IMR-90 (cell line): ENCODE measurements at regions not wholly inside any gene's neighbourhood (a gene's known extent, or its start where the extent isn't known, plus 50 kb on each side); places are given as distances from the start of the nearest gene placed in this dataset.

Source experiments
- ATAC-seq: fragments of 200-7000 bp; cut with Tn5 transposase; 2 replicates; pipeline ENCODE4 v1.9.1; 2020; ENCODE audit warnings: low read depth, mild to moderate bottlenecking, moderate library complexity
- BruUV-seq: library from RNA; stranded (reverse); fragments of 400-500 nt; replicated peaks from 2 replicates; lab custom pipeline; 2021; lab: Mats Ljungman, UMichigan
- CTCF ChIA-PET: fragments of 300-600 bp; formaldehyde crosslinking; extraction: SDS; loops from one replicate; lab custom pipeline; 2021; ENCODE audit warnings: antibody characterized with exemption; lab: Yijun Ruan, JAX
- POLR2A ChIA-PET: fragments of 300-600 bp; sonication (Branson Sonifier 250); formaldehyde crosslinking; loops from one replicate; lab custom pipeline; 2022; ENCODE audit warnings: antibody characterized with exemption; ENCODE audit not compliant: unreplicated experiment; lab: Charles Lee
- DNase-seq: peaks from one replicate; pipeline ENCODE4 v3.0.0; 2013
- H2AFZ ChIP-seq: replicated peaks from 2 replicates; pipeline ENCODE3; 2013; ENCODE audit warnings: low read length, mild to moderate bottlenecking; ENCODE audit not compliant: poor library complexity
- H2AK5ac ChIP-seq: 2 replicates; pipeline ENCODE4 v1.6.1; 2013; ENCODE audit warnings: low read depth, low read length, inconsistent platforms
- H2AK9ac ChIP-seq: replicated peaks from 2 replicates; pipeline ENCODE3; 2013; ENCODE audit warnings: mild to moderate bottlenecking, low read depth, low read length, moderate library complexity; ENCODE audit not compliant: poor library complexity
- H2BK120ac ChIP-seq: 2 replicates; pipeline ENCODE4 v1.6.1; 2013; ENCODE audit warnings: low read depth, low read length, inconsistent platforms
- H2BK15ac ChIP-seq: 3 replicates; pipeline ENCODE4 v1.6.1; 2013; ENCODE audit warnings: low read depth, low read length, inconsistent platforms
- H2BK20ac ChIP-seq: 2 replicates; pipeline ENCODE4 v1.6.1; 2013; ENCODE audit warnings: low read depth, mild to moderate bottlenecking, inconsistent platforms, low read length, moderate library complexity
- H2BK5ac ChIP-seq: 2 replicates; pipeline ENCODE4 v1.6.1; 2013; ENCODE audit warnings: mild to moderate bottlenecking, low read depth, low read length, inconsistent platforms; ENCODE audit not compliant: poor library complexity, severe bottlenecking
- H3K14ac ChIP-seq: replicated peaks from 2 replicates; pipeline ENCODE4 v1.6.1; 2013; ENCODE audit warnings: low read depth, low read length, inconsistent platforms
- H3K18ac ChIP-seq: 2 replicates; pipeline ENCODE4 v1.6.1; 2013; ENCODE audit warnings: low read depth, low read length, control low read depth
- H3K23ac ChIP-seq: 2 replicates; pipeline ENCODE4 v1.6.1; 2013; ENCODE audit warnings: low read depth, low read length, inconsistent platforms
- H3K27ac ChIP-seq: 2 replicates; pipeline ENCODE4 v1.5.1; 2013; ENCODE audit warnings: mild to moderate bottlenecking, control low read depth, low read length; ENCODE audit not compliant: insufficient read depth
- H3K27me3 ChIP-seq: 2 replicates; pipeline ENCODE4 v1.6.1; 2013; ENCODE audit warnings: low read length; ENCODE audit not compliant: control insufficient read depth, insufficient read depth
- H3K36me3 ChIP-seq: 2 replicates; pipeline ENCODE4 v1.6.1; 2013; ENCODE audit warnings: low read length, mixed read lengths; ENCODE audit not compliant: control insufficient read depth, insufficient read depth
- H3K4ac ChIP-seq: 2 replicates; pipeline ENCODE4 v1.6.1; 2013; ENCODE audit warnings: low read depth, low read length, inconsistent platforms
- H3K4me1 ChIP-seq: 2 replicates; pipeline ENCODE4 v1.6.1; 2013; ENCODE audit warnings: low read length, mixed read lengths; ENCODE audit not compliant: control insufficient read depth, insufficient read depth
- H3K4me2 ChIP-seq: 2 replicates; pipeline ENCODE4 v1.6.1; 2013; ENCODE audit warnings: low read depth, mild to moderate bottlenecking, control low read depth, low read length, moderate library complexity
- H3K4me3 ChIP-seq: 2 replicates; pipeline ENCODE4 v1.5.1; 2013; ENCODE audit warnings: low read depth, mild to moderate bottlenecking, control low read depth, low read length, moderate library complexity; ENCODE audit not compliant: insufficient read depth
- H3K56ac ChIP-seq: 2 replicates; pipeline ENCODE4 v1.6.1; 2013; ENCODE audit warnings: low read length, inconsistent platforms; ENCODE audit not compliant: insufficient read depth; ENCODE audit errors: extremely low read depth
- H3K79me1 ChIP-seq, 2 experiments: 2 replicates each; pipeline ENCODE4 v1.6.1; 2013; ENCODE audit warnings: low read length in 2 of 2, inconsistent platforms in 1 of 2, low read depth in 1 of 2
- H3K9ac ChIP-seq: 2 replicates; pipeline ENCODE4 v1.6.1; 2013; ENCODE audit warnings: low read depth, low read length, control low read depth
- H3K9me1 ChIP-seq: 2 replicates; pipeline ENCODE4 v1.6.1; 2013; ENCODE audit warnings: low read length, inconsistent platforms; ENCODE audit not compliant: insufficient read depth
- H3K9me3 ChIP-seq: 2 replicates; pipeline ENCODE4 v1.6.1; 2013; ENCODE audit warnings: low read length; ENCODE audit not compliant: control insufficient read depth, insufficient read depth
- H4K20me1 ChIP-seq: 2 replicates; pipeline ENCODE4 v1.6.1; 2013; ENCODE audit warnings: low read length, inconsistent platforms; ENCODE audit not compliant: insufficient read depth
- H4K5ac ChIP-seq: 2 replicates; pipeline ENCODE4 v1.6.1; 2013; ENCODE audit warnings: mild to moderate bottlenecking, low read depth, low read length, control low read depth
- H4K8ac ChIP-seq, 2 experiments: 2 replicates each; pipeline ENCODE4 v1.6.1; 2013; ENCODE audit warnings: low read depth in 2 of 2, low read length in 2 of 2, control low read depth in 1 of 2, inconsistent platforms in 1 of 2
- H4K91ac ChIP-seq: 2 replicates; pipeline ENCODE4 v1.6.1; 2013; ENCODE audit warnings: low read depth, low read length, inconsistent platforms; ENCODE audit not compliant: insufficient read depth
- CEBPB ChIP-seq: IDR thresholded peaks from 2 replicates; pipeline ENCODE4 v1.6.1; 2012; ENCODE audit warnings: low read depth, low read length, improper control_type of control experiment
- FOS ChIP-seq: fragments of 150-350 bp; IDR thresholded peaks from 2 replicates; pipeline ENCODE4 v1.6.1; 2016; ENCODE audit warnings: low read depth, low read length
- MAFK ChIP-seq: IDR thresholded peaks from 2 replicates; pipeline ENCODE4 v1.6.1; 2012; ENCODE audit warnings: low read depth, low read length, improper control_type of control experiment
- MAZ ChIP-seq: IDR thresholded peaks from 2 replicates; pipeline ENCODE4 v1.6.1; 2012; ENCODE audit warnings: low read depth, mild to moderate bottlenecking, low read length, improper control_type of control experiment, moderate library complexity, borderline replicate concordance
- MXI1 ChIP-seq: IDR thresholded peaks from 2 replicates; pipeline ENCODE4 v1.6.1; 2012; ENCODE audit warnings: low read depth, mild to moderate bottlenecking, low read length, moderate library complexity, borderline replicate concordance
- NFE2L2 ChIP-seq: fragments of 150-350 bp; IDR thresholded peaks from 2 replicates; pipeline ENCODE4 v1.6.1; 2016; ENCODE audit warnings: low read depth, mild to moderate bottlenecking, low read length
- POLR2A ChIP-seq: IDR thresholded peaks from 2 replicates; pipeline ENCODE4 v1.6.1; 2012; ENCODE audit warnings: mild to moderate bottlenecking, low read depth, low read length
- RAD21 ChIP-seq: IDR thresholded peaks from 2 replicates; pipeline ENCODE4 v1.6.1; 2012; ENCODE audit warnings: low read length, improper control_type of control experiment
- RCOR1 ChIP-seq: IDR thresholded peaks from 2 replicates; pipeline ENCODE4 v1.6.1; 2012; ENCODE audit warnings: mild to moderate bottlenecking, low read length, improper control_type of control experiment; ENCODE audit not compliant: insufficient replicate concordance
- RFX5 ChIP-seq: IDR thresholded peaks from 2 replicates; pipeline ENCODE4 v1.8.0; 2012; ENCODE audit warnings: low read depth, mild to moderate bottlenecking, low read length, moderate library complexity
- SMC3 ChIP-seq: fragments of 150-350 bp; IDR thresholded peaks from 2 replicates; pipeline ENCODE4 v1.6.1; 2016; ENCODE audit warnings: low read depth, mild to moderate bottlenecking, antibody characterized with exemption, low read length, moderate library complexity
- WGBS, 2 experiments: methylation state at CpG; one replicate each; pipeline versions ENCODE4 v1.1.5 to v1.1.7; 2013; ENCODE audit warnings: missing lambda C conversion rate in 2 of 2; ENCODE audit not compliant: insufficient read length in 1 of 2; ENCODE audit errors: extremely low coverage in 2 of 2; 5-methylcytosine and 5-hydroxymethylcytosine counted together
- dilution Hi-C: fragments of 300-500 bp; cut with HindIII; formaldehyde crosslinking; loops from one replicate; pipeline ENCODE4 v1.14.3; 2018; ENCODE audit warnings: low sequenced_read_pairs; ENCODE audit not compliant: unreplicated experiment
- in situ Hi-C: fragments of 300-500 bp; cut with MboI; formaldehyde crosslinking; loops from 3 replicates; pipeline ENCODE4 v1.14.3; 2019; ENCODE audit warnings: low sequenced_read_pairs, inconsistent platforms, mixed read lengths
- intact Hi-C: fragments of 100-400 bp; cut with micrococcal nuclease; formaldehyde crosslinking; loops from 2 replicates; pipeline ENCODE4 v1.10.0; 2022
- TF ChIP-seq, protein P1 (sequence below): conservative IDR thresholded peaks from 2 replicates; pipeline ENCODE4 v1.5.1; 2012; ENCODE audit warnings: mild to moderate bottlenecking, low read depth, low read length, improper control_type of control experiment
- TF ChIP-seq, protein P2 (sequence below): fragments of 150-350 bp; IDR thresholded peaks from 2 replicates; pipeline ENCODE4 v1.6.1; 2017; ENCODE audit warnings: mild to moderate bottlenecking, antibody characterized with exemption, low read length, low read depth

GRCh38 chr2:595141-595815 is 81.9 kb downstream of the TMEM18 start:
- Histone ChIP-seq H3K9ac (no peak overlapping the region), H3K9me3 (peaks cover 42% of the 10 kb centered on the region)

More at GRCh38 chr2:595141-595815, 81.9 kb downstream of the TMEM18 start:
- Histone ChIP-seq H3K9me1 (no peaks in the 10 kb centered on the region), H3K18ac (no peak overlapping the region), H2BK15ac (no peak overlapping the region), H2BK120ac (no peak overlapping the region), H4K20me1 (no peaks in the 10 kb centered on the region), H3K14ac (no peak overlapping the region), H2AK9ac (no peak overlapping the region), H3K4me3 (no peak overlapping the region), H2AK5ac (no peak overlapping the region), H3K56ac (no peak overlapping the region), H4K91ac (no peak overlapping the region), H2BK20ac (no peak overlapping the region), H4K8ac (no peak overlapping the region), H3K4ac (no peak overlapping the region), H3K27ac (no peak overlapping the region), H3K27me3 (no peaks in the 10 kb centered on the region), H4K5ac (no peak overlapping the region), H3K4me2 (no peak overlapping the region), H3K79me1 (no peaks in the 10 kb centered on the region), H2BK5ac (no peak overlapping the region), H2AFZ (peak overlapping the region; percentile 14), H3K4me1 (no peaks in the 10 kb centered on the region), H3K36me3 (no peaks in the 10 kb centered on the region), H3K23ac (no peak overlapping the region)
- in situ Hi-C loops = no loop called here
- intact Hi-C loops = no loop called here
- BruUV-seq = no TSS peak
- DNase-seq (no peak), ATAC-seq (no peak)
- WGBS, 2 experiments = 47% methylated on average over 12 of the region's 23 CpGs; no CpG with 5 or more reads in 1 of the 2 experiments
- dilution Hi-C loops = no loop called here
- POLR2A ChIA-PET = no interaction called here
- CTCF ChIA-PET = no interaction called here
- TF ChIP-seq MXI1 (no peak), NFE2L2 (no peak), MAZ (no peak), CEBPB (no peak), POLR2A (no peak), RAD21 (no peak), RFX5 (no peak), MAFK (no peak), SMC3 (no peak), RCOR1 (no peak), FOS (no peak)
- TF ChIP-seq, protein P1, sequence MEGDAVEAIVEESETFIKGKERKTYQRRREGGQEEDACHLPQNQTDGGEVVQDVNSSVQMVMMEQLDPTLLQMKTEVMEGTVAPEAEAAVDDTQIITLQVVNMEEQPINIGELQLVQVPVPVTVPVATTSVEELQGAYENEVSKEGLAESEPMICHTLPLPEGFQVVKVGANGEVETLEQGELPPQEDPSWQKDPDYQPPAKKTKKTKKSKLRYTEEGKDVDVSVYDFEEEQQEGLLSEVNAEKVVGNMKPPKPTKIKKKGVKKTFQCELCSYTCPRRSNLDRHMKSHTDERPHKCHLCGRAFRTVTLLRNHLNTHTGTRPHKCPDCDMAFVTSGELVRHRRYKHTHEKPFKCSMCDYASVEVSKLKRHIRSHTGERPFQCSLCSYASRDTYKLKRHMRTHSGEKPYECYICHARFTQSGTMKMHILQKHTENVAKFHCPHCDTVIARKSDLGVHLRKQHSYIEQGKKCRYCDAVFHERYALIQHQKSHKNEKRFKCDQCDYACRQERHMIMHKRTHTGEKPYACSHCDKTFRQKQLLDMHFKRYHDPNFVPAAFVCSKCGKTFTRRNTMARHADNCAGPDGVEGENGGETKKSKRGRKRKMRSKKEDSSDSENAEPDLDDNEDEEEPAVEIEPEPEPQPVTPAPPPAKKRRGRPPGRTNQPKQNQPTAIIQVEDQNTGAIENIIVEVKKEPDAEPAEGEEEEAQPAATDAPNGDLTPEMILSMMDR = no peak
- TF ChIP-seq, protein P2, sequence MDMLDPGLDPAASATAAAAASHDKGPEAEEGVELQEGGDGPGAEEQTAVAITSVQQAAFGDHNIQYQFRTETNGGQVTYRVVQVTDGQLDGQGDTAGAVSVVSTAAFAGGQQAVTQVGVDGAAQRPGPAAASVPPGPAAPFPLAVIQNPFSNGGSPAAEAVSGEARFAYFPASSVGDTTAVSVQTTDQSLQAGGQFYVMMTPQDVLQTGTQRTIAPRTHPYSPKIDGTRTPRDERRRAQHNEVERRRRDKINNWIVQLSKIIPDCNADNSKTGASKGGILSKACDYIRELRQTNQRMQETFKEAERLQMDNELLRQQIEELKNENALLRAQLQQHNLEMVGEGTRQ = no peak
